Esophagus squamous epithelium (tissue), 5 donors: ENCODE measurements at regions not wholly inside any gene's neighbourhood (a gene's known extent, or its start where the extent isn't known, plus 50 kb on each side); places are given as distances from the start of the nearest gene placed in this dataset.

Source experiments
- DNase-seq: peaks from one replicate; lab custom pipeline; 2025; lab: John Stamatoyannopoulos, UW
- H3K27ac ChIP-seq, 4 donors: fragments of 200-600 bp; sonication (generic); one replicate each; pipeline ENCODE4 v1.5.1; 2016 to 2019; ENCODE audit warnings: mild to moderate bottlenecking in 1 of 4
- H3K27me3 ChIP-seq, 4 donors: fragments of 200-600 bp; sonication (generic); 1 replicate in 3 of 4; 2 replicates in 1 of 4; pipeline versions ENCODE4 v1.5.1 to v1.6.0; 2017 to 2021; ENCODE audit warnings: antibody characterized with exemption in 1 of 4
- H3K36me3 ChIP-seq, 3 donors: fragments of 200-600 bp; sonication (generic); one replicate each; pipeline ENCODE4 v1.5.1; 2016 to 2019
- H3K4me1 ChIP-seq, 3 donors: fragments of 200-600 bp; sonication (generic); one replicate each; pipeline ENCODE4 v1.5.1; 2017 to 2019
- H3K4me3 ChIP-seq, 4 donors: fragments of 200-600 bp; sonication (generic); 1 replicate in 3 of 4; 2 replicates in 1 of 4; pipeline ENCODE4 v1.5.1; 2016 to 2019; ENCODE audit warnings: mild to moderate bottlenecking in 2 of 4, moderate library complexity in 1 of 4
- H3K9me3 ChIP-seq, 3 donors: fragments of 200-600 bp; sonication (generic); one replicate each; pipeline ENCODE4 v1.5.1; 2016 to 2019
- POLR2A ChIP-seq, 4 donors: fragments of 450-650 bp; IDR thresholded peaks; one replicate each; pipeline ENCODE4 v1.6.1; 2017; ENCODE audit warnings: antibody characterized with exemption in 4 of 4, mild to moderate bottlenecking in 4 of 4, moderate library complexity in 3 of 4
- WGBS, 2 donors: methylation state at CpG; one replicate each; pipeline ENCODE4 v1.1.5; 2018; 5-methylcytosine and 5-hydroxymethylcytosine counted together
- intact Hi-C: fragments of 100-400 bp; cut with DNase I; formaldehyde crosslinking; loops from one replicate; pipeline ENCODE4 v1.15.0; 2022
- TF ChIP-seq, protein P1 (sequence below), 6 experiments: fragments of 450-650 bp in 4 of 6; fragments of 200-600 bp in 2 of 6; sonication (generic) in 2 of 6; IDR thresholded peaks; one replicate each; pipeline ENCODE4 v1.5.1; 2016 to 2019; ENCODE audit warnings: antibody characterized with exemption in 6 of 6, mild to moderate bottlenecking in 4 of 6, moderate library complexity in 4 of 6
- donor health status: DM: yes; HTN: yes; CAD: no.

DNA sequence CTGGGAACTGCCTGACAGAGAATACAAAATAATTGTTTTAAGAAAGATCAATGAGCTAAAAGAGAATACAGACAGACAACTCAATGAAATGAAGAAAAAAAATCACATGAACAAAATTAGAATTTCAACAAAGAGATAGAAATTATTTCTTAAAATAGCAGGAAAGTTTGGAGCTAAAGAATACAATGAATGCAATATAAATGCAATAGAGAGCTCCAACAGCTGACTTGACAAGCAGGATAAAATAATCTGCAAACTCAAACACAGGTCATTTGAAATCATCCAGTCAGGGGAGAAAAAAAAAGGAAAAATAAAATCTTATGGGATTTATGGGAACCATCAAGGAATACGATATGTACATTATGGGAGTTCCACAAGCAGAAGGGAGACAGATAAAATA is 902.7 kb upstream of the ZEB2 start:
- H3K36me3 ChIP-seq = no peaks in the 10 kb centered on the region
- no peak overlapping the region for H3K4me3 ChIP-seq
- peaks cover 0 to 19% (median 0%) of the 10 kb centered on the region in 3 donors for H3K9me3 ChIP-seq
- H3K27me3 ChIP-seq = peaks cover 0 to 8% (median 0%) of the 10 kb centered on the region in 4 donors
- 76 to 83% methylated on average over 1 of the region's 1 CpG for WGBS, 2 donors
- intact Hi-C loops = no loop called here
- no peak overlapping the region for H3K27ac ChIP-seq
- no peak for TF ChIP-seq POLR2A (IDR thresholded peaks at IDR 0.05)
- TF ChIP-seq, protein P1, sequence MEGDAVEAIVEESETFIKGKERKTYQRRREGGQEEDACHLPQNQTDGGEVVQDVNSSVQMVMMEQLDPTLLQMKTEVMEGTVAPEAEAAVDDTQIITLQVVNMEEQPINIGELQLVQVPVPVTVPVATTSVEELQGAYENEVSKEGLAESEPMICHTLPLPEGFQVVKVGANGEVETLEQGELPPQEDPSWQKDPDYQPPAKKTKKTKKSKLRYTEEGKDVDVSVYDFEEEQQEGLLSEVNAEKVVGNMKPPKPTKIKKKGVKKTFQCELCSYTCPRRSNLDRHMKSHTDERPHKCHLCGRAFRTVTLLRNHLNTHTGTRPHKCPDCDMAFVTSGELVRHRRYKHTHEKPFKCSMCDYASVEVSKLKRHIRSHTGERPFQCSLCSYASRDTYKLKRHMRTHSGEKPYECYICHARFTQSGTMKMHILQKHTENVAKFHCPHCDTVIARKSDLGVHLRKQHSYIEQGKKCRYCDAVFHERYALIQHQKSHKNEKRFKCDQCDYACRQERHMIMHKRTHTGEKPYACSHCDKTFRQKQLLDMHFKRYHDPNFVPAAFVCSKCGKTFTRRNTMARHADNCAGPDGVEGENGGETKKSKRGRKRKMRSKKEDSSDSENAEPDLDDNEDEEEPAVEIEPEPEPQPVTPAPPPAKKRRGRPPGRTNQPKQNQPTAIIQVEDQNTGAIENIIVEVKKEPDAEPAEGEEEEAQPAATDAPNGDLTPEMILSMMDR (IDR thresholded peaks at IDR 0.05) = no peak
- no peaks in the 10 kb centered on the region for H3K4me1 ChIP-seq
- no peak for DNase-seq

DNA sequence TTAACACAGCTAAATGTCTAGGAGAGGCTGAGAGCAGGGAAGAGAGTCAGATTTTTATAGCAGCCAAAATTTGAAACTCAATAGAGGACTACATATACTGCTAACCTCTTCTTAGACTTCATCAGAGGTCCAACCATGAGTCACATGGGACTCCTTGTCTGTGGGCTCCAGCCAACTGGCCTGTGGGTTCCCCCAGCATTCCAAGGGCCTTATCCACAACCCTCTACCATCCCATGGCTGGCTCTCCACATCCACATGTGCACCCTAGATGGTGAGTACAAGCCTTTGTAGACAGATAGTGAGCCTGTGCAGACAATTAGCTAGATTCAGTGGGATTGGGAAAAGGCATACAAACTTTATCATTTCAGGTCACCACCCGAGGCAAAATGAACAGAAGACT is 901.9 kb upstream of the ZEB2 start:
- TF ChIP-seq, protein P1 (IDR thresholded peaks at IDR 0.05) = no peak
- TF ChIP-seq POLR2A (IDR thresholded peaks at IDR 0.05) = no peak
- Histone ChIP-seq H3K9me3 (peaks cover 0 to 19% (median 0%) of the 10 kb centered on the region in 3 donors), H3K36me3 (no peaks in the 10 kb centered on the region), H3K4me3 (no peak overlapping the region), H3K27ac (no peak overlapping the region), H3K4me1 (no peaks in the 10 kb centered on the region), H3K27me3 (peaks cover 0 to 8% (median 0%) of the 10 kb centered on the region in 4 donors)
- 90 to 94% methylated on average over 1 of the region's 1 CpG for WGBS, 2 donors
- DNase-seq = no peak
- intact Hi-C loops = no loop called here

DNA sequence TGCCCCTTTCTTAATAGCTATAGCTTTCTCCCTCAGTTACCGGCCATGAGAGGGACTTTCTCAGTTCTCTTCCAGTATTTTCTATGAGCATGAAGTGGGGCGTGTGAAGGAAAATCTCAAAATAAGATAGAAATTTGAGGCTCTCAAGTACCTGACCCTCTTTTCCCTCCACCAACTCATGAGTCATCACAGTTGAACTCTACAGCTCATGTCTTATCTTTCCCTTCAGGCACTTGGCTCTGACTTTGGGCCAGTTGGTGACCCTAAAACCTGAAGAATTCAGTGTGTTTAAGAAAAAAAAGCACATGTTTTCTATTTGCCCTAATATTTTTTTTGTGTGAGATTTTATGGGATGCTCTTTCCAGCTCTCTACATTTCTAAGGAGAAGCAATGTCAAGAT is 896.7 kb upstream of the ZEB2 start:
- WGBS, 2 donors = 90 to 93% methylated on average over 2 of the region's 2 CpGs
- intact Hi-C loops = no loop called here
- Histone ChIP-seq H3K4me3 (no peak overlapping the region), H3K9me3 (peaks cover 0 to 8% (median 0%) of the 10 kb centered on the region in 3 donors), H3K4me1 (no peaks in the 10 kb centered on the region), H3K27me3 (peaks cover 0 to 25% (median 0%) of the 10 kb centered on the region in 4 donors), H3K27ac (no peak overlapping the region), H3K36me3 (no peaks in the 10 kb centered on the region)
- TF ChIP-seq, protein P1 (IDR thresholded peaks at IDR 0.05) = no peak
- no peak for TF ChIP-seq POLR2A (IDR thresholded peaks at IDR 0.05)
- DNase-seq = no peak

DNA sequence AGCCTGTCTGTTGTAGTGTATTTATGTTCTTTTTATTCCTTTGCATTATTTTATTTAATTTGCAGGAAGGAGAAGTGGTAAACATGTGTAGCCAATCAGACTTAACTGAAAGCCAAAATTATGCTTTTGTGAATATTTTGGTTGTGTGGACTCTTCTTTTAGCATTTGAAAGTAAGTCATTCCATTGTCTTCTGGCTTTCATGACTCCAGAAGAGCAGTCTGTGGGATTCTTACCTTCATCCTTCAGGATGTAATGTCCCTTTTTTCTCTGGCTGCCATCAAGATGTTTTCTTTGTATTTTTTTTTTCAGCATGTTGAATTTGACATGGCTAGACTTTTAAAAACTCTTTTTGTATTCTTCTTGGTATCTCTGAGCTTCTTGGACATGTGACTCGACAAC is 895.2 kb upstream of the ZEB2 start:
- WGBS, 2 donors = 56 to 88% methylated on average over 1 of the region's 1 CpG
- Histone ChIP-seq H3K36me3 (no peaks in the 10 kb centered on the region), H3K27me3 (peaks cover 0 to 24% (median 0%) of the 10 kb centered on the region in 4 donors), H3K9me3 (no peaks in the 10 kb centered on the region), H3K27ac (no peak overlapping the region), H3K4me1 (no peaks in the 10 kb centered on the region), H3K4me3 (no peak overlapping the region)
- intact Hi-C loops = no loop called here
- DNase-seq = no peak
- TF ChIP-seq, protein P1 (IDR thresholded peaks at IDR 0.05) = no peak
- no peak for TF ChIP-seq POLR2A (IDR thresholded peaks at IDR 0.05)

DNA sequence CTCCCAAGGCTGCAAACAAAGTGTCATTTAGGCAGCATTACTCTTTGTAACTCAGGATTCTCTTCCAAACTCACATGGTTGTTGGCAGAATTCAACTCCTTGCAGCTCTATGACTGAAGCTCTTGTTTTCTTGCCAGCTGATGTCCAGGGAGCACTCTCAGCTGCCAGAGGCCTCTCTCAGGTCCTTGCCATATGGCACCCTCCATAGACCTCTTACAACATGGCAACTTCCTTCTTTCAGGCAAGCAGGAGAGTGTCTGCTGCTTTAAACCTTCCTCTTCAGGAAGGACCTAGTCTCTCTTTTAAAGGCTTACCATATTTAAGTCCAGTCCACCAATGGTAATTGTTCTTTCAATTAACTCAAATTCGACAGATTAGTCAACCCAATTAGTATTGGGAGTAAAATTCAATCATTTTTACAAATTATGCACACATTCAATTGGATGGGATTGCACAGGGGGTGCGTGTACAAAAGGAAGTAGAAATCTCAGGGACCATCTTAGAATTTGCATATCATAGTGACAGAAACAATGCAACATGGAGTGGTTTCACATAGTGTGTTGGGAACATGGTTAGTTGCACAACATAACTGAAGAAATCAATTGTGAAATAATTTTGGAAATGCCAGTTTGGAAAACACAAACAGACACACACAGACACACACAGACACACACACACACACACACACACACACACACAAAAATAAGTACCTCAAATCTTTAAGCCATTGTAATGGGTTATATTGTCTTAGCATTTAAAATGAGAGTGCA is 893.5 kb upstream of the ZEB2 start:
- TF ChIP-seq, protein P1 (IDR thresholded peaks at IDR 0.05) = no peak
- TF ChIP-seq POLR2A (IDR thresholded peaks at IDR 0.05) = no peak
- Histone ChIP-seq H3K9me3 (no peaks in the 10 kb centered on the region), H3K4me3 (no peak overlapping the region), H3K27ac (no peak overlapping the region), H3K27me3 (peaks cover 0 to 29% (median 0%) of the 10 kb centered on the region in 4 donors), H3K4me1 (no peaks in the 10 kb centered on the region), H3K36me3 (no peaks in the 10 kb centered on the region)
- DNase-seq = no peak
- intact Hi-C loops = no loop called here
- WGBS, 2 donors = 61 to 74% methylated on average over 2 of the region's 2 CpGs
